Suprapubic skin (tissue), 4 donors: ENCODE measurements at regions not wholly inside any gene's neighbourhood (a gene's known extent, or its start where the extent isn't known, plus 50 kb on each side); places are given as distances from the start of the nearest gene placed in this dataset.

Source experiments
- CTCF ChIP-seq, 2 donors: fragments of 200-600 bp in 1 of 2; fragments of 450-650 bp in 1 of 2; sonication (generic) in 1 of 2; IDR thresholded peaks; one replicate each; pipeline ENCODE4 v1.5.1; 2016 to 2019; ENCODE audit warnings: antibody characterized with exemption in 2 of 2, mild to moderate bottlenecking in 1 of 2, moderate library complexity in 1 of 2
- POLR2A ChIP-seq, 2 donors: fragments of 450-650 bp; IDR thresholded peaks; one replicate each; pipeline ENCODE4 v1.6.1; 2017; ENCODE audit warnings: antibody characterized with exemption in 2 of 2, mild to moderate bottlenecking in 2 of 2, moderate library complexity in 2 of 2
- POLR2AphosphoS5 ChIP-seq, 3 donors: sonication (generic); formaldehyde crosslinking; IDR thresholded peaks; one replicate each; pipeline ENCODE4 v1.6.1; 2017; ENCODE audit warnings: antibody characterized with exemption in 3 of 3

DNA sequence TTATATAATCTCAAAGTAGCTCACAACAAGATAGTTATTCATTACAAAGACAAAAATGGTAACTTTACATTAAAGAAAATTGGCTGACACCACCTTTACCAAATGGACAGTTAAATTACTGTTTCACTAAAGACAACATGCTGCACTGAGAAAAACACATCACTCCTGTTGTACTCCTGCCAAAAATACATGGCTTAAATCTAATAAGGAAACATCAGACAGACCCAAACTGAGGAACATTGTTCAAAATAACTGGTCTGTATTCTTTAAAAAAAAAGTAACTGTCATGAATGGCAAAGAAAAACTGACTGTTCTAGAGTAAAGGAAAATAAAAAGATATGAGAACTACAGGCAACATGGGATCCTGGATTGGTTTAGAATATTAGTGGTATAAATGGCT lies 151.3 kb upstream of the DCN start:
- TF ChIP-seq CTCF (IDR thresholded peaks at IDR 0.05) (no peak), POLR2AphosphoS5 (IDR thresholded peaks at IDR 0.05) (no peak), POLR2A (IDR thresholded peaks at IDR 0.05) (no peak)
